ENCODE measurements at regions not wholly inside any gene's neighbourhood (a gene's known extent, or its start where the extent isn't known, plus 50 kb on each side); places are given as distances from the start of the nearest gene placed in this dataset.

GRCh38 chr2:42921721-42922120 lies 129.3 kb upstream of the HAAO start:
- Histone ChIP-seq H3K4me3 (no peak overlapping the region), H3K36me3 (ENCODE audit: low read depth) (no peaks in the 10 kb centered on the region), H3K4me1 (ENCODE audit: low read depth) (peaks cover 39% of the 10 kb centered on the region), H3K9me3 (no peaks in the 10 kb centered on the region)
- no peak for DNase-seq
- ATAC-seq: no peak
- intact Hi-C loops (cut with DNase I, micrococcal nuclease): no loop called here
- no peak for TF ChIP-seq CTCF (IDR thresholded peaks at IDR 0.05)

GRCh38 chr2:42921147-42921520 lies 128.8 kb upstream of the HAAO start:
- H3K4me3 ChIP-seq: no peak overlapping the region
- TF ChIP-seq CTCF (IDR thresholded peaks at IDR 0.05): no peak
- H3K9me3 ChIP-seq: no peaks in the 10 kb centered on the region
- no peak for ATAC-seq
- H3K4me1 ChIP-seq (ENCODE audit: low read depth): peaks cover 34% of the 10 kb centered on the region
- H3K36me3 ChIP-seq (ENCODE audit: low read depth): no peaks in the 10 kb centered on the region
- DNase-seq: no peak
- intact Hi-C loops (cut with DNase I, micrococcal nuclease): no loop called here

- DNase-seq (no peak), ATAC-seq (no peak)
- H3K36me3 ChIP-seq (ENCODE audit: low read depth): no peaks in the 10 kb centered on the region
- no peaks in the 10 kb centered on the region for H3K9me3 ChIP-seq
- no peak overlapping the region for H3K4me3 ChIP-seq
- H3K4me1 ChIP-seq (ENCODE audit: low read depth): peaks cover 28% of the 10 kb centered on the region
- intact Hi-C loops (cut with DNase I, micrococcal nuclease): no loop called here
- TF ChIP-seq CTCF (IDR thresholded peaks at IDR 0.05): no peak
Observed at GRCh38 chr2:42920446-42921146, 128.2 kb upstream of the HAAO start.

GRCh38 chr2:42918671-42919318 lies 126.4 kb upstream of the HAAO start:
- TF ChIP-seq CTCF (IDR thresholded peaks at IDR 0.05): no peak
- H3K4me3 ChIP-seq: no peak overlapping the region
- no peak for ATAC-seq
- intact Hi-C loops (cut with DNase I, micrococcal nuclease): no loop called here
- DNase-seq: peak in 1 of 3 donors; percentile 14
- H3K36me3 ChIP-seq (ENCODE audit: low read depth): no peaks in the 10 kb centered on the region
- H3K4me1 ChIP-seq (ENCODE audit: low read depth): peaks cover 11% of the 10 kb centered on the region
- no peaks in the 10 kb centered on the region for H3K9me3 ChIP-seq

GRCh38 chr2:42918041-42918440 lies 125.7 kb upstream of the HAAO start:
- intact Hi-C loops (cut with DNase I, micrococcal nuclease): no loop called here
- H3K4me1 ChIP-seq (ENCODE audit: low read depth): peaks cover 5% of the 10 kb centered on the region
- no peaks in the 10 kb centered on the region for H3K9me3 ChIP-seq
- H3K4me3 ChIP-seq: no peak overlapping the region
- TF ChIP-seq CTCF (IDR thresholded peaks at IDR 0.05): no peak
- ATAC-seq: peak; percentile 12
- no peak for DNase-seq
- H3K36me3 ChIP-seq (ENCODE audit: low read depth): no peaks in the 10 kb centered on the region
